Activated T-helper 1 cell treated with anti-CD3 and anti-CD28 coated beads, Interleukin-12 subunit alpha, Interleukin-12 subunit beta, Interleukin-2, Interleukin-4 antibody, amounts not matched to agents 30 ng/mL and 10 ng/mL and 1 ng/mL, durations not matched to agents 14 hours and 24 hours and 36 hours (primary cell): ENCODE measurements at regions not wholly inside any gene's neighbourhood (a gene's known extent, or its start where the extent isn't known, plus 50 kb on each side); places are given as distances from the start of the nearest gene placed in this dataset.
"Not testable (repeated sequence)": the region's sequence is repeated elsewhere in the genome, so short reads cannot be mapped to it uniquely, and the experiment has no call there.

Experiments used
- DNase-seq: peaks from one replicate; pipeline ENCODE4 v3.0.0; 2021; ENCODE audit warnings: low spot score
- H3K27ac Mint-ChIP-seq: one replicate; pipeline ENCODE4 v1.8.0; 2021; ENCODE audit warnings: mild to moderate bottlenecking, mixed read lengths
- H3K27me3 Mint-ChIP-seq: one replicate; pipeline ENCODE4 v1.8.0; 2022; ENCODE audit warnings: mild to moderate bottlenecking, moderate library complexity, mixed read lengths; ENCODE audit not compliant: insufficient read depth
- H3K36me3 Mint-ChIP-seq: one replicate; pipeline ENCODE4 v1.8.0; 2021; ENCODE audit warnings: low read depth, mixed read lengths
- H3K4me1 Mint-ChIP-seq: one replicate; pipeline ENCODE4 v1.8.0; 2021; ENCODE audit warnings: low read depth, mixed read lengths
- H3K4me3 Mint-ChIP-seq: one replicate; pipeline ENCODE4 v1.8.0; 2021; ENCODE audit warnings: mild to moderate bottlenecking, moderate library complexity, mixed read lengths
- H3K9me3 Mint-ChIP-seq: one replicate; pipeline ENCODE4 v1.8.0; 2021; ENCODE audit warnings: mixed read lengths
- intact Hi-C: fragments of 100-400 bp; cut with micrococcal nuclease; formaldehyde crosslinking; loops from one replicate; pipeline ENCODE4 v1.15.1; 2024

DNA sequence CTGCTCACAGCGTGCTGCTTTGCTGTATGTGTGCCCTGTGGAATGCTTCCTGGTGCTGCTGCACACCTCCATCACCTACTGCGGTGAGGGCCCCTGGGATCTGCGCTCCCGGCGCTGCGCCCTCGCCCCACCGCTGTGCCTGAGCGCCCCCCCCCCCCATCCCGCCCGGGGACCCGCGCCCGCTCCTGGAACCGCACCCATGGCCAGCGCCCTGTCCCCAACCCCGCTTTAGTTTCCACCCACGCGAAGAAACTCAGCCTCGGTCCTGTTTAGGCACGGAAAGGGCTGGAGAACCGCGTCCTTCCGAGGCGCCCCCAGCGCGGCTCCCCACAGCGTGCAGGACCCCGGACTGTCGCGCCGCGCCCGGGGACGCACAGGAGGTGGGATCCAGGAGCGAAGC lies 265.5 kb downstream of the POTEB3 start:
- intact Hi-C loops, H3K4me1 Mint-ChIP-seq, H3K36me3 Mint-ChIP-seq, H3K27me3 Mint-ChIP-seq, H3K4me3 Mint-ChIP-seq, H3K27ac Mint-ChIP-seq, DNase-seq, H3K9me3 Mint-ChIP-seq: not testable (repeated sequence)

DNA sequence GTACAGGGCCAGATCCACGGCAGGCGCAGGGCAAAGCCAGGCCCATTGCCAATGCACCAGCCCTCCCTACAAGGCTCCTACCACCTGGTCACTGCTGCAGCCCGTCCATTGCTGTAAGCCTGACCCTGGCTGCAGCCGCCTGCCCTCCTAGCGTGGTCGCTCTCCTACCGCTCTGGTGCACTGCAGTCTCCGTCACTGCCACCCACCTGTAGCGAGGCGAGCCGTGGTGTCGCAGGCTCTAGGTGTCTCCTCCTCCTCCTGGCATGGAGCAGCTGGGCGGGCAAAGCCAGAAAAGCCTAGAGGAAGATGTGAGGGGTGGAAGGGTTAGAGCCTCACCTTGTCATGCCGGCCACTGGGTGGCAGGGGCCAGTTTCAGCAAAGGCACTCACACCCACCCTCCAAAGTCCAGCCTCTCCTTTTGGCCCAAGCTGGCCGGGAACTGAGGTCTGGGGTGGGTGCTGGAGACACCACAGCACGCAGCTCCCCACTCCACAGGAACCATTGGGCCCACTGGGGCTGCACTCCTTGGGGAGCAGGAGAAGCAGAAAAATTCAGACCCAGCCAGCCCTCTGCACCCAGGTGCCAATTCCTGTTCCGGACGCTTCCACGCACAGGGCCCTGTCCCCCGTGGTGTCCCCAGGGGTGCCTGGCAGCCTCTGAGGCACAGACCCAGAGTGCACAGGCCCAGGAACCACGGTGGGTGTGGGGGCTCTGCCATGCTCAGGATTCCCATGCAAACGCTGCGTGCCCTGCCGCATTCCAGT lies 285.3 kb upstream of the POTEB2 start:
- H3K4me3 Mint-ChIP-seq, H3K4me1 Mint-ChIP-seq, intact Hi-C loops, DNase-seq, H3K9me3 Mint-ChIP-seq, H3K27me3 Mint-ChIP-seq, H3K27ac Mint-ChIP-seq, H3K36me3 Mint-ChIP-seq: not testable (repeated sequence)

DNA sequence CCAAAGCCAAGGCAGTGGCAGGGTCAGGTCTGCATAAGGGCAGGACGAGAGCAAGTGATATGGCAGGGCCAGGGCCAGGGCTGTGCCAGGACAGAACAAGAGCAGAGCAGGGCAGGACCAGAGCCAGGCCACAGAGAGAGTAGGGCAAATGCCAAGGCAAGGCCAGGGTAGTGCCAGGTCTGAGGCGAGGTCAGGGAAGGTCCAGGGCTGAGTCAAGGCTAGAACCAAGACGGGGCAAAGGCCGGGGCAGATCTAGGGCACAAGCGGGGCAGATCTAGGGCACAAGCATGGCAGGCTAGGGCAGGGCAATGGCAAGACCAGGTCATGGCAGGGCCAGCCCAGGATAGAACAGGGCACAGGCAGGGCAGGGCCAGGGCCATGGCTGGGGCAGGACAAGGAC lies 282.0 kb upstream of the POTEB2 start:
- DNase-seq, H3K4me1 Mint-ChIP-seq, H3K36me3 Mint-ChIP-seq, H3K27me3 Mint-ChIP-seq, H3K9me3 Mint-ChIP-seq, H3K27ac Mint-ChIP-seq, intact Hi-C loops, H3K4me3 Mint-ChIP-seq: not testable (repeated sequence)

DNA sequence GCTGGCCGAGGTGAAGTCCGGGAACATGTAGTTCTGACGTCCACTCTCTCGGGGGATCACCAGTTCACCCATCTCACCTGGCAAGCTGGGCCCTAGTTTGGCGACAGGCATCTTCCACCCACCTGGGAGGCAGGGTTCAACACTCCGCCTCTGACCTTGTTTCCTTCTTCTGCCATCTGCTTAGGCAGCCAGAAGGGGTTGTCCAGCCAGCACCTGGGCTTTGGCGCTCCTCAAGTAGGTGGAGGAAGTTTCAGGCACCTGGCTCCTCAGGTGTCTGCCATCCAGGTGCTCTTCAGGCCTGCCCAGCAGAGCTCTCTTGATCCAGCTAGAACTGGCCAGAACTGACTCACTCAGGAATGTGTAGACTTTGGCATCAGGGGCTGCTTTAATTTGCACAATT lies 267.8 kb upstream of the POTEB2 start:
- H3K27me3 Mint-ChIP-seq, H3K4me3 Mint-ChIP-seq, H3K4me1 Mint-ChIP-seq, H3K36me3 Mint-ChIP-seq, DNase-seq, intact Hi-C loops, H3K9me3 Mint-ChIP-seq, H3K27ac Mint-ChIP-seq: not testable (repeated sequence)

GRCh38 chr15:21112271-21113053 lies 246.3 kb upstream of the POTEB2 start:
- H3K27ac Mint-ChIP-seq, H3K4me1 Mint-ChIP-seq, H3K4me3 Mint-ChIP-seq, H3K27me3 Mint-ChIP-seq, H3K36me3 Mint-ChIP-seq, intact Hi-C loops, H3K9me3 Mint-ChIP-seq, DNase-seq: not testable (repeated sequence)

DNA sequence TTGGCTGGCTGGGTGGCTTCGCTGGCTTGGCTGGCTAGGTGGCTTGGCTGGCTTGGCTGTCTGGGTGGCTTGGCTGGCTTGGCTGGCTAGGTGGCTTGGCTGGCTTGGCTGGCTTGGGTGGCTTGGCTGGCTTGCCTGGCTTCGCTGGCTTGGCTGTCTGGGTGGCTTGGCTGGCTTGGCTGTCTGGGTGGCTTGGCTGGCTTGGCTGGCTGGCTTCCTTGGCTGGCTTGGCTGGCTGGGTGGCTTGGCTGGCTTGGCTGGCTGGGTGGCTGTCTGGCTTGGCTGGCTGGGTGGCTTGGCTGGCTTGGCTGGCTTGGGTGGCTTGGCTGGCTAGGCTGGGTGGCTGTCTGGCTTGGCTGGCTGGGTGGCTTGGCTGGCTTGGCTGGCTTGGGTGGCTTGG lies 245.7 kb upstream of the POTEB2 start:
- H3K9me3 Mint-ChIP-seq, DNase-seq, H3K4me3 Mint-ChIP-seq, H3K36me3 Mint-ChIP-seq, H3K27me3 Mint-ChIP-seq, H3K27ac Mint-ChIP-seq, H3K4me1 Mint-ChIP-seq, intact Hi-C loops: not testable (repeated sequence)

DNA sequence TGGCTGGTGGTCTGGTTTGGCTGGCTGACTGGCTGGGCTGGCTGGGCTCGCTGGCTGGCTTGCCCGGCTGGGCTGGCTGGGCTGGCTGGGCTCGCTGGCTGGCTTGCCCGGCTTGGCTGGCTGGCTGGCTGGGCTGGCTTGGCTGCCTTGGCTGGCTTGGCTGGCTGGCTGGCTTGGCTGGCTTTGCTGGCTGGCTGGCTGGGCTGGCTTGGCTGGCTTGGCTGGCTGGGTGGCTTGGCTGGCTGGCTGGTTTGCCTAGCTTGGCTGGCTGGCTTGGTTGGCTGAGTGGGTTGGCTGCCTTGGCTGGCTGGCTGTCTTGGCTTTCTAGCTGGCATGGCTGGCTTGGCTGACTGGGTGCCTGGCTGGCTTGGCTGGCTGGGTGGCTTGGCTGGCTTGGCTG lies 245.1 kb upstream of the POTEB2 start:
- DNase-seq, H3K27me3 Mint-ChIP-seq, intact Hi-C loops, H3K9me3 Mint-ChIP-seq, H3K4me1 Mint-ChIP-seq, H3K4me3 Mint-ChIP-seq, H3K36me3 Mint-ChIP-seq, H3K27ac Mint-ChIP-seq: not testable (repeated sequence)

- intact Hi-C loops, H3K9me3 Mint-ChIP-seq, H3K27me3 Mint-ChIP-seq, H3K4me3 Mint-ChIP-seq, H3K27ac Mint-ChIP-seq, H3K4me1 Mint-ChIP-seq, H3K36me3 Mint-ChIP-seq: not testable (repeated sequence)
- peak; percentile 30 for DNase-seq
These were observed 244.2 kb upstream of the POTEB2 start for GRCh38 chr15:21110187-21110804.

DNA sequence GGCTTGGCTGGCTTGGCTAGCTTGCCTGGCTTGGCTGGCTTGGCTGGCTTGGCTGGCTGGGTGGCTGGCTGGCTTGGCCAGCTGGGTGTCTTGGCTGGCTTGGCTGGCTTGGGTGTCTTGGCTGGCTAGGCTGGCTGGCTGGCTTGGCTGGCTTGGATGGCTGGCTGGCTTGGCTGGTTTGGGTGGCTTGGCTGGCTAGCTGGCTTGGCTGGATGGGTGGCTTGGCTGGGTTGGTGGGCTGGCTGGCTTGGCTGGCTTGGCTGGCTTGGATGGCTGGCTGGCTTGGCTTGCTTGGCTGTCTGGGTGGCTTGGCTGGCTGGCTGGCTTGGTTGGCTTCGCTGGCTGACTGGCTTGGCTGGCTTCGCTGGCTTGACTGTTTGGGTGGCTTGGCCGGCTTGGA lies 242.3 kb upstream of the POTEB2 start:
- intact Hi-C loops, H3K27me3 Mint-ChIP-seq, H3K27ac Mint-ChIP-seq, DNase-seq, H3K4me1 Mint-ChIP-seq, H3K36me3 Mint-ChIP-seq, H3K4me3 Mint-ChIP-seq, H3K9me3 Mint-ChIP-seq: not testable (repeated sequence)

- peak; percentile 10 for DNase-seq
- H3K4me3 Mint-ChIP-seq, H3K36me3 Mint-ChIP-seq, H3K4me1 Mint-ChIP-seq, H3K27ac Mint-ChIP-seq, H3K27me3 Mint-ChIP-seq, H3K9me3 Mint-ChIP-seq, intact Hi-C loops: not testable (repeated sequence)
These were observed 241.6 kb upstream of the POTEB2 start for GRCh38 chr15:21107399-21108381.

GRCh38 chr15:21096599-21096998 lies 230.5 kb upstream of the POTEB2 start:
- H3K4me3 Mint-ChIP-seq, H3K27me3 Mint-ChIP-seq, H3K4me1 Mint-ChIP-seq, H3K27ac Mint-ChIP-seq, H3K36me3 Mint-ChIP-seq, intact Hi-C loops, DNase-seq, H3K9me3 Mint-ChIP-seq: not testable (repeated sequence)

GRCh38 chr15:21079544-21079943 lies 213.4 kb upstream of the POTEB2 start:
- DNase-seq, H3K9me3 Mint-ChIP-seq, intact Hi-C loops, H3K27me3 Mint-ChIP-seq, H3K27ac Mint-ChIP-seq, H3K36me3 Mint-ChIP-seq, H3K4me3 Mint-ChIP-seq, H3K4me1 Mint-ChIP-seq: not testable (repeated sequence)
